SW480 (cell line): ENCODE measurements at regions not wholly inside any gene's neighbourhood (a gene's known extent, or its start where the extent isn't known, plus 50 kb on each side); places are given as distances from the start of the nearest gene placed in this dataset.

ENCODE experiments used
- DNase-seq: peaks from one replicate; pipeline ENCODE4 v3.0.0-alpha.2; 2016; ENCODE audit warnings: low spot score

GRCh38 chr16:79439901-79440300 is 160.6 kb downstream of the MAF start:
- no peak for DNase-seq

- no peak for DNase-seq
Measured at GRCh38 chr16:79437764-79438751, 162.5 kb downstream of the MAF start.

- no peak for DNase-seq
Measured at GRCh38 chr16:79436885-79437284, 163.7 kb downstream of the MAF start.

GRCh38 chr16:79434771-79435170 is 165.8 kb downstream of the MAF start:
- DNase-seq: no peak

- DNase-seq: no peak
Measured at GRCh38 chr16:79434092-79434491, 166.4 kb downstream of the MAF start.

- no peak for DNase-seq
Measured at GRCh38 chr16:79431923-79432322, 168.6 kb downstream of the MAF start.

- DNase-seq: no peak
Measured at GRCh38 chr16:79430191-79430678, 170.3 kb downstream of the MAF start.

GRCh38 chr16:79429381-79430190 is 171.0 kb downstream of the MAF start:
- DNase-seq: no peak

GRCh38 chr16:79426663-79427062 is 173.9 kb downstream of the MAF start:
- no peak for DNase-seq

- DNase-seq: no peak
Measured at GRCh38 chr16:79422064-79422463, 178.5 kb downstream of the MAF start.

GRCh38 chr16:79421126-79421525 is 179.4 kb downstream of the MAF start:
- DNase-seq: no peak

GRCh38 chr16:79420493-79420892 is 180.0 kb downstream of the MAF start:
- no peak for DNase-seq

- DNase-seq: no peak
Measured at GRCh38 chr16:79419148-79419547, 181.4 kb downstream of the MAF start.

GRCh38 chr16:79417601-79418008 is 182.9 kb downstream of the MAF start:
- DNase-seq: no peak

GRCh38 chr16:79415983-79416640 is 184.4 kb downstream of the MAF start:
- DNase-seq: no peak

- DNase-seq: no peak
Measured at GRCh38 chr16:79412783-79413225, 187.7 kb downstream of the MAF start.

GRCh38 chr16:79411805-79412204 is 188.7 kb downstream of the MAF start:
- no peak for DNase-seq

- no peak for DNase-seq
Measured at GRCh38 chr16:79411357-79411756, 189.2 kb downstream of the MAF start.

- no peak for DNase-seq
Measured at GRCh38 chr16:79409978-79410377, 190.6 kb downstream of the MAF start.

GRCh38 chr16:79408355-79408754 is 192.2 kb downstream of the MAF start:
- no peak for DNase-seq

- no peak for DNase-seq
Measured at GRCh38 chr16:79407461-79408135, 192.9 kb downstream of the MAF start.

GRCh38 chr16:79407005-79407404 is 193.5 kb downstream of the MAF start:
- no peak for DNase-seq
